CD4-positive, alpha-beta T cell treated with Interleukin-15 for 4 hours (primary cell): ENCODE measurements at regions not wholly inside any gene's neighbourhood (a gene's known extent, or its start where the extent isn't known, plus 50 kb on each side); places are given as distances from the start of the nearest gene placed in this dataset.

Source experiments
- DNase-seq: peaks from one replicate; pipeline ENCODE4 v3.0.0-alpha.2; 2020; ENCODE audit warnings: low spot score

GRCh38 chr9:13990331-13990730 is 323.6 kb downstream of the NFIB start:
- DNase-seq: no peak

- DNase-seq: no peak
These were observed 325.0 kb downstream of the NFIB start for GRCh38 chr9:13988944-13989343.

DNA sequence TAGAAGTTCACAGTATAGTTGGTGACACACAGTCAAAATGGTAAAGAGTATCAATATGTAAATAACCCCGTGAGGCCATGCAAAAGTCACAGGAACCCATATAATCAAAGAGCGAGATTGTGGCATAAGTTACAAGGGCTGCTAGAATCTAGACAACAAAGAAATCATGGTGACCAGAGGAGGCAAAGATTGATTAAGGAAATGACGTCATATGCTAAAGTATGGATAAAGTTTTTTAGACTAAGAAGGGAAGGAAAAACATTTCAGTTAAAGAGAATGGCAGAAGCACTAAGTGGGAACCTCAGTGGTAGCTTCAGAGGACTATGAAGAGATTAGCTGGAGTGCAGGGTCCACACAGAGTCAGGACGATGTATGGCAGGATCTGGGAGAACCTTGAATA is 330.3 kb downstream of the NFIB start:
- DNase-seq: no peak

DNA sequence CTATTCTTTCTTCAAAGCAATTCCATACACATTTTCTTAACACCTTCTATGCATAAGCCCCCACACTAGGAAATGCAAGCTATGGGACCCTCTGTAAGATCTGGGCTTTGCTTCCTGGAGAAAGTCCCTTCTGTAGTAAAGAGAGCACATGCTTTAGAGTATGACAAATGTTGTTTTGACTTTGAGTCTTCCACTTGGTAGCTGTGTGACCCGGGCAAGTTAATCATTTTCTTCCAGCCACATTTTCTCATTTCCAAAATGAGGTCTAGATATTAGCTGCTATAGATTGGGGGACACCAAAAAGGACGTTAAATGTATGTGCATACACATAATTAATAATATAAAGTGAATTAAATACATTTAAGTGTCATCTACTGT is 334.0 kb downstream of the NFIB start:
- no peak for DNase-seq

- DNase-seq: no peak
These were observed 338.2 kb downstream of the NFIB start for GRCh38 chr9:13975611-13976290.

DNA sequence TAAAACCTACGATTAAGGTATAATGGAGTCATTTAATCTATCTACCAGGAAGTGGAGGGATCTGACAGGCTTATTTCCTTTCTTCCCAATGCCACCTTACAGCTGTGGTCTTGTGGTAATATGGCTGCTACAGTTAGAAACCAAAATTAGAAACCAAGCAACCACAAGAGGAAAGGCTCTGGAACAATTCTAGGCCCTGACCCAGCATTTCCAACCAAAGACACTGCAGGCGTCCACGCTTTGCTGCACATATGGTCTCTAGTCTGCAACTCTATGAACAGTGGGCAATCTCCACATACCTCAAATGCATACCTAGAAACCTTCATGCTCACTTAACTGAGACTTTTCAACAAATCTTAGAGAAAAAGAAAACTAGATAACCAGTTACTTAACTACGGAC is 339.1 kb downstream of the NFIB start:
- no peak for DNase-seq

- DNase-seq: no peak
These were observed 341.8 kb downstream of the NFIB start for GRCh38 chr9:13971966-13972655.

GRCh38 chr9:13971415-13971814 is 342.5 kb downstream of the NFIB start:
- DNase-seq: no peak

GRCh38 chr9:13970426-13970825 is 343.5 kb downstream of the NFIB start:
- DNase-seq: no peak

- no peak for DNase-seq
These were observed 343.9 kb downstream of the NFIB start for GRCh38 chr9:13970018-13970417.

- DNase-seq: no peak
These were observed 346.5 kb downstream of the NFIB start for GRCh38 chr9:13967438-13967837.

DNA sequence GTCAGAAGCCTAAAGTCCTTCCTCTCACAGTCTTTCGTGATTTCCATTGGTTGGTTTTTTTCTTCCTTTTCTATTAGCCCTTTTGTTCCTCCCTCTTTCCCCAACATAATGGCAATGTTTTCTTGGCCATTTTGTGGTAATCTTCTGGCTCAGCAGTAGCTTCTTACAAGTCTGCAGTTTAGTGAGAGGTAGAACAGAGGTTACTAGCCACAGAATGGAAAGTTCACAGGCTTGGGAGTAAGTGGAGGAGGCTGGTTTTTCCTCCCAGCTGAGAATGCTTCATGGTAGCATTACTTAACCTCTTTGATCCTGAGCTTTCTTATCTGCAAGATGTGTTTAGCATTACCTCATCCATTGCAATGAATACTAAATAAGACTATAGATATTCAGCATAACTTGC is 346.9 kb downstream of the NFIB start:
- no peak for DNase-seq

- DNase-seq: no peak
These were observed 350.8 kb downstream of the NFIB start for GRCh38 chr9:13963005-13963653.

GRCh38 chr9:13962006-13962405 is 351.9 kb downstream of the NFIB start:
- DNase-seq: no peak

- DNase-seq: no peak
These were observed 353.8 kb downstream of the NFIB start for GRCh38 chr9:13960011-13960765.

- DNase-seq: no peak
These were observed 355.3 kb downstream of the NFIB start for GRCh38 chr9:13958672-13959071.

- DNase-seq: no peak
These were observed 356.9 kb downstream of the NFIB start for GRCh38 chr9:13957089-13957488.

- no peak for DNase-seq
These were observed 357.8 kb downstream of the NFIB start for GRCh38 chr9:13956107-13956506.

DNA sequence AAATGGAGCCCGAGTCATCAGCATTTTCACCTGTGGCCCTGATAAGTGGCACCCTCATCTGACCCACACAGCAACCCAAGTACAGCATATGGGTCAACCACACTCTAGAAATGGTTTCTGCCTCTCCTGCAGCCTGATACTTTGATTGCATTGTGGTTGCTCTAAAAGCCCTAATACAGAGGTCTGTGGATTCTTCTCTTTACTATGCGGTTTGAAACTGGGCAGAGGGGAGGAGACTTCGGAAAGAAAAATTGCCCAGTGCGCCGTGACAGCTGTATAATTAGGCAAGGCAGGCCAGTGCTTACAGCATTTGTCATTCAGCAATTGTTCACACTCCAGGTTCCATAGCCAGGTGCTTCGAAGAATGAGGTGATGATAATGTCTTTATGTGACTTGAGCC is 361.0 kb downstream of the NFIB start:
- no peak for DNase-seq

- DNase-seq: no peak
These were observed 365.9 kb downstream of the NFIB start for GRCh38 chr9:13948037-13948436.

GRCh38 chr9:13943176-13943575 is 370.8 kb downstream of the NFIB start:
- DNase-seq: no peak

DNA sequence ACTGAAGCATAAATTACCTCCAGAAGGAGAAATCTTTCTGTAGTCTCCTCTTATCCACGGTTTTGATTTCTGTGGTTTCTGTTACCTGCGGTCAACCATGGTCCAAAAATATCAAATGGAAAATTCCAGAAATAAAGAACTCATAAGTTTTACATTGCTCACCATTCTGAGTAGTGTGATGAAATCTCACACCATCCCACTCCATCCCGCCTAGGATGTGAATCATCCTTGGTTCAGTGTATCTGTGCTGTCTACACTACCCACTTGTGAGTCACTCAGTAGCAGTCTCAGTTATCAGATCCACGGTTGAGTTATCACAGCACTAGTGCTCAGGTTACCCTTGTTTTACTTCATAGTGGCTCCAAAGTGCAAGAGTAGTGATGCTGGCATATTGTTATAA is 371.2 kb downstream of the NFIB start:
- no peak for DNase-seq

GRCh38 chr9:13942201-13942600 is 371.7 kb downstream of the NFIB start:
- no peak for DNase-seq
